GM12872 (cell line): ENCODE measurements at regions not wholly inside any gene's neighbourhood (a gene's known extent, or its start where the extent isn't known, plus 50 kb on each side); places are given as distances from the start of the nearest gene placed in this dataset.

Source experiments
- CTCF ChIP-seq: IDR thresholded peaks from 3 replicates; pipeline ENCODE4 v1.5.1; 2011; ENCODE audit warnings: low read depth, mild to moderate bottlenecking, low read length, moderate library complexity; ENCODE audit not compliant: insufficient read depth

GRCh38 chr5:119968690-119969089 is 339.3 kb downstream of the FAM170A start:
- TF ChIP-seq CTCF = no peak

- TF ChIP-seq CTCF = no peak
Observed at GRCh38 chr5:119991625-119992024, 362.3 kb downstream of the FAM170A start.

GRCh38 chr5:119996128-119996527 is 366.8 kb downstream of the FAM170A start:
- no peak for TF ChIP-seq CTCF

- no peak for TF ChIP-seq CTCF
Observed at GRCh38 chr5:120007598-120007997, 378.2 kb downstream of the FAM170A start.

GRCh38 chr5:120012431-120012830 is 383.1 kb downstream of the FAM170A start:
- TF ChIP-seq CTCF = no peak

- no peak for TF ChIP-seq CTCF
Observed at GRCh38 chr5:120014535-120014934, 385.2 kb downstream of the FAM170A start.

GRCh38 chr5:120016717-120017382 is 387.5 kb downstream of the FAM170A start:
- no peak for TF ChIP-seq CTCF
